GM21529 (cell line): ENCODE measurements at regions not wholly inside any gene's neighbourhood (a gene's known extent, or its start where the extent isn't known, plus 50 kb on each side); places are given as distances from the start of the nearest gene placed in this dataset.
"Not testable (repeated sequence)": the region's sequence is repeated elsewhere in the genome, so short reads cannot be mapped to it uniquely, and the experiment has no call there.

Experiments
- ATAC-seq: cut with Tn5 transposase; IDR thresholded peaks from one replicate; pipeline ENCODE4 v1.9.1; 2021; ENCODE audit not compliant: unreplicated experiment

- no peak for ATAC-seq
These were observed 490.0 kb upstream of the TBL1XR1 start for GRCh38 chr3:177687291-177687690.

- ATAC-seq, result no peak
These were observed 490.9 kb upstream of the TBL1XR1 start for GRCh38 chr3:177688152-177688551.

- ATAC-seq, result no peak
These were observed 491.8 kb upstream of the TBL1XR1 start for GRCh38 chr3:177689077-177689476.

- ATAC-seq, result no peak
These were observed 492.6 kb upstream of the TBL1XR1 start for GRCh38 chr3:177689869-177690268.

- no peak for ATAC-seq
These were observed 493.0 kb upstream of the TBL1XR1 start for GRCh38 chr3:177690306-177690705.

- ATAC-seq, result no peak
These were observed 495.2 kb upstream of the TBL1XR1 start for GRCh38 chr3:177692304-177692975.

- ATAC-seq, result no peak
These were observed 496.5 kb upstream of the TBL1XR1 start for GRCh38 chr3:177693616-177694264.

GRCh38 chr3:177694316-177694715 lies 497.0 kb upstream of the TBL1XR1 start:
- ATAC-seq, result peak; percentile 73

GRCh38 chr3:177694951-177695350 lies 497.7 kb upstream of the TBL1XR1 start:
- no peak for ATAC-seq

- ATAC-seq, result no peak
These were observed 502.8 kb upstream of the TBL1XR1 start for GRCh38 chr3:177700117-177700516.

- no peak for ATAC-seq
These were observed 506.5 kb upstream of the TBL1XR1 start for GRCh38 chr3:177703788-177704187.

GRCh38 chr3:177705976-177706823 lies 508.9 kb upstream of the TBL1XR1 start:
- no peak for ATAC-seq

GRCh38 chr3:177709470-177709869 lies 512.2 kb upstream of the TBL1XR1 start:
- not testable (repeated sequence) for ATAC-seq

- ATAC-seq, result no peak
These were observed 513.2 kb upstream of the TBL1XR1 start for GRCh38 chr3:177710506-177710905.

GRCh38 chr3:177711637-177712036 lies 514.4 kb upstream of the TBL1XR1 start:
- ATAC-seq, result no peak

- no peak for ATAC-seq
These were observed 516.9 kb upstream of the TBL1XR1 start for GRCh38 chr3:177713928-177714900.

GRCh38 chr3:177714945-177715344 lies 517.7 kb upstream of the TBL1XR1 start:
- no peak for ATAC-seq

GRCh38 chr3:177715980-177716379 lies 518.7 kb upstream of the TBL1XR1 start:
- ATAC-seq, result no peak

- ATAC-seq, result not testable (repeated sequence)
These were observed 523.6 kb upstream of the TBL1XR1 start for GRCh38 chr3:177720927-177721326.

GRCh38 chr3:177721864-177722785 lies 524.8 kb upstream of the TBL1XR1 start:
- no peak for ATAC-seq
